IPS-NIHi11 (cell line): ENCODE measurements at regions not wholly inside any gene's neighbourhood (a gene's known extent, or its start where the extent isn't known, plus 50 kb on each side); places are given as distances from the start of the nearest gene placed in this dataset.
A peak's percentile ranks its signal among the peaks of the same experiment; 100 is the strongest.

ENCODE experiments used
- DNase-seq: peaks from one replicate; pipeline ENCODE4 v3.0.0; 2012; ENCODE audit warnings: mixed read lengths, low spot score

DNA sequence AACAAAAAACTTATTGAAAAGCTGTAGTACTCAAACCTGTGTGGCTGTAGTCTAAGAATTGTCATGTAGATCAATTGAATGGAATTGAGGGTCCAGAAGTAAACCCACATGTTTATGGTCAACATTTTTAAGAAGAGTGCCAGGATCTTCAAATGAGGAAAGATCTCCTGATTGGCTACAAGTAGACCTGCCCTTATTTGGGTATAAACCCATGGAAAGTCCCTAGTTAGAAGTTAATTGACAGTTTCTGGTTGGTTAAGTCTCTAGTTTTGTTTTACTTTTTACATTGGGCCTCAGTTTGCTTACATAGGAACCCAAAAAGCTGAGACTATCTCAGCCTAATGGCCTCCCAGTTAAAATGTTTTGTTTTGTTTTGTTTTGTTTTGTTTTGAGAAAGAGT is 91.9 kb upstream of the RESF1 start:
- DNase-seq = no peak

DNA sequence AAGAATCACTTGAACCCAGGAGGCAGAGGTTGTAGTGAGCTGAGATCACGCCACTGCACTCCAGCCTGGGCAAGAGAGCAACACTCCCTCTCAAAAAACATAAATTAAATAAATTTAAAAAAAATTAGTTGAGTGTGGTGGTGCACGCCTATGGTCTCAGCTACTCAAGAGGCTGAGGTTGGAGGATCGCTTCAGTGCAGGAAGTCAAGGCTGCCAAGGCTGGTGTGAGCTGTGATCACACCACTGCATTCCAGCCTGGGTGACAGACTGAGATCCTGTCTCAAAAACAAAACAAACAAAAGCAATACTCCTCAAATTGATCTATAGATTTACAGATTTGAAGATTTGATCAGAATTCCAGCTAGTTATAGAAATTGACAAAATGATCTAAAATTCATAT is 92.7 kb upstream of the RESF1 start:
- no peak for DNase-seq

DNA sequence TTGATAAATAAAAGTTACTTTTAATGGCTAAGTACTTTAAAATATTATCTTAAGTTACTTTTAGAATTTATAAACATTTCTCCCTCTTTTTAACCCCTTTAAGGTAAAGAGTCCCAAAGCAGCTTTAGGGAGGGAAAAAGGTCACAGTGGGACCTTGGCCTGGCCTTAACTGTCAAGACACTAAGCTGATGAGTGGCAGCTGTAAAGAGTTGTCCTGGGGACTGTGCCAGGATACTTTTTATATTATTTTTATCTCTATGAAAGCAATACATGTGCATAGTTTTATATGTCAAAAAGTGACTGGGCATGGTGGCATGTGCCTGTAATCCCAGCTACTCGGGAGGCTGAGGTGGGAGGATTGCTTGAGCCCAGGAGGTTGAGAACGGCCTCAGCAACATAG is 94.2 kb upstream of the RESF1 start:
- no peak for DNase-seq

DNA sequence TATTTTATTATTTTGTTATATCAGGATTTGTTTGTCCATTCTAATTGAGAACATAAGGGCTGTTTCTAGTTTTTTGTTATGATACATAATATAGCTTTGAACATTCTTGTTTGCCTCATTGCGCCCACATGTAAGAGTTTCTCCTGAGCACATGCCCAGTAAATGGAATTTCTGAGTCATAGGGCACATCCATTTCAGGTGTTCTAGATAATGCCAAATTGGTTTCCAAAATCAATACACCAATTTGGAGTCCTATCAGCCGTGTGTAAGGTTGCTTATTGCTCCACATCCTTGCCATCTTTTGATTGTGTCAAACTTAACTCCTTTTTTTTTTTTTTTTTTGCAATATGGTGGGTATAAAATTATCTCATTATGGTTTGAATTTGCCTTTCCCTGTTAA is 97.9 kb upstream of the RESF1 start:
- no peak for DNase-seq

DNA sequence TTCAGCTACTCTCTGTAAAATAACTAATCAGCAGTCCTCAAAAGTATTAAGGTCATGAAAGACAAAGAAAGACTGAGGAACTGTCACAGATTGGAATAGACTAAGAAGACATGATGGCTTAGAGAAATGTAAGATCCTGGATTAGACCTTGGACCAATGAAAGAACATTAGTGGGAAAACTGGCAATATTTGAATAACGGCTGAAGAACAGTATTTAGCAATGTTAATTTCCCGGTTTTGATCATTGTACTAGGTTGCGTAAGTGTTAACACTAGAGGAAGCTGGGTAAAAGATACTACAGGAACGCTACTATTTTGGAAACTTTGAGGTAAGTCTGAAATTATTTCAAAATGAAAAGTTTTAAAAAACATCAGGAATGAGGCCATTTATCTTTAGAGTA is 98.8 kb upstream of the RESF1 start:
- DNase-seq = no peak

DNA sequence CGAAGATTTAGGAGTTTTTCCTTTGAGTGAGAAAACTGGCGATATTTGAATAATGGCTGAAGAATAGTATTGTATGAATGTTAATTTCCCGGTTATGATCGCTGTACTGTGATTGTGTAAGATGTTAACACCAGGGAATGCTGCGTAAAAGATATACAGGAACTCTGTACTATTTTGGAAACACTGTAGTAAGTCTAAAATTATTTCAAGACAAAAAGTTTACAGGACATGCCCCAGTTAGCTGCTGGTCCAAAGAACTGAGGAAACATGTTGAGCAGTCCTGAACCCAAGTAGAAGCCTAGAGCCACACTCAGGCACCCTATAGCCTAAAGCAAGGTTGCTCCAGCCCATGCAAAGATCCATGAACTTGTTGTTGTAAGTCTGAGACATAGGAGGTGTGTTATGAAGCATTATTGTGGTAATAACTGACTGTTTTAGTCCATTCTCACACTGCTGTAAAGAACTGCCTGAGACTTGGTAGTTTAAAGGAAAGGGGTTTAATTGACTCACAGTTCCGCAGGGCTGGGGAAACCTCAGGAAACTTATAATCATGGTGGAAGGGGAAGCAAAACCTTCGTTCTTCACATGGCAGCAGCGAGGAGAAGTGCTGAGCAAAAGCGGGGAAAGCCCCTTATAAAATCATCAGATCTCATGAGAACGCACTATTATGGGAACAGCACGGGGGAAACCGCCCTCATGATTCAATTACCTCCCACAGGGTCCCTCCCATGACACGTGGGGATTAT is 99.8 kb upstream of the RESF1 start:
- no peak for DNase-seq

DNA sequence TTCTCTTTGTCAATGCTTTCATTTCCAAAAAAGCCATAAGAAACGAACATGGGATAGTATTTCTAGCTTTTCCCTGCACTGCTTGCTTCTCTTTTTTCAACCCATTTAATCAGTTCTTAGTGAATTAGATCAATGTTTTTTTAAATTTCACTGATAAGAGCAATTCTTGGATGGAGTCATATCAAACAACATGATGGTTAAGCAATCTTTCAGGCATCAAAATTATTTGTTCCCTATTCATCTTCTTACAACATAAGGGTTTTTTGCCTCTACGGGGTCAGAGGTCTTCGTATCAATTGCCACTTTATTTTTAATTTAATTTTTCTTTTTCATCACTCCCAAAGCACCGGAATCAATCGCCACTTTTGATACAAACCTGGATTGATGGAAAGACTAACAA is 103.8 kb upstream of the RESF1 start:
- DNase-seq = no peak

DNA sequence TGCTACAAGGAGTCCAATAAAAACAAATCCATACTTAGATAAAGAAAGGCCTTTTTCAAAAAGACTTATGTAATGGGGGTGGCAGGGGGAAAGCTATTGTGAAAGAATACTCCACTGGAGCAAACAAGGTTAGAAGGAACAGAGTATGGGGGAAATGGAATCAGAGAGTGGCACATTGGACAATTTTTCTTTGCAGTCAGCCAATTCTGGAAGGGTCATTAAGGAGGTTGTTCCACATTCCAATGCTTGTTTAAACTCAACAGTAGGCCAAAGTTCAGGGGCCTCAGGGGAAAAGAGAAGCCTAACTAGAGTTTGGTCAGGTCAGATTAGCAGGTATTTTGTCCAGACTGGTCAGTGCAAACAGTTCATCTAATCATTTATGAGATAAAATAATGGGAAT is 105.2 kb upstream of the RESF1 start:
- no peak for DNase-seq

DNA sequence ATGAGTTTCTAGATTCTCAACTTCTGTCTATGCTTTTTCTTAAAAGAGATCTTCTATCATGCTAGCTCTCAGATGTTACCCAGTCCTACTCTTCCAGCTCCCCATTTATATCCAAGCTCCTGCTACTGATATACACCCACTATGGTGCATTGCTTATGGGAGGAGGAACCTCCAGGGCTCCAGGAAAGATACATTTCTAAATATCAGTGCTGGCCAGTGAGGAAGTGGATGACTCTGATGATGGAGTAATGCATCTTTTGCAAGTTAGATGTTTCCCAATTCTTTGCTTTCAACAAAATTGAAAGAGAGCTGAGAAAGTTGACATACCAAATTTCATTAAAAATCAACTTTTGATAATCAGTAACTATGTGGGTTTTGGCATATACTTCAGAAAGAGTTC is 105.7 kb upstream of the RESF1 start:
- DNase-seq = no peak

DNA sequence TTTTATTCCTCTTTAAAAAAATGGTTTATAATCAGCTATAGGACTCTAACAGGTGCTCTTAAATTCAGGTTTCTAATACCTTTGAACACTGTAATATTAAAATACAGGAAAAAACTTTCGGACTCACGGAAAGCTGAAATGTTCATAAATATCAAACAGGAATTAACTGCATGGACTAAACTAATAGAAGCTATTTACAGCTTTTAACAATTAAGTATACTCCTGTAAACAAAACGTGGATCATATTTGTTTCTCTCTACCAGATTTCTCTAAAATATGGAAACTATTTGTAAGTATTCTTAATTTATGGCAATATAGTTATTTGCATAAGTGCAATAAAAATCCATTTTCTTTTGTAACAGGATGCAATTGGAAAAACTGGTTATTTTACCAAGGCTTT is 108.9 kb upstream of the RESF1 start:
- DNase-seq = no peak

DNA sequence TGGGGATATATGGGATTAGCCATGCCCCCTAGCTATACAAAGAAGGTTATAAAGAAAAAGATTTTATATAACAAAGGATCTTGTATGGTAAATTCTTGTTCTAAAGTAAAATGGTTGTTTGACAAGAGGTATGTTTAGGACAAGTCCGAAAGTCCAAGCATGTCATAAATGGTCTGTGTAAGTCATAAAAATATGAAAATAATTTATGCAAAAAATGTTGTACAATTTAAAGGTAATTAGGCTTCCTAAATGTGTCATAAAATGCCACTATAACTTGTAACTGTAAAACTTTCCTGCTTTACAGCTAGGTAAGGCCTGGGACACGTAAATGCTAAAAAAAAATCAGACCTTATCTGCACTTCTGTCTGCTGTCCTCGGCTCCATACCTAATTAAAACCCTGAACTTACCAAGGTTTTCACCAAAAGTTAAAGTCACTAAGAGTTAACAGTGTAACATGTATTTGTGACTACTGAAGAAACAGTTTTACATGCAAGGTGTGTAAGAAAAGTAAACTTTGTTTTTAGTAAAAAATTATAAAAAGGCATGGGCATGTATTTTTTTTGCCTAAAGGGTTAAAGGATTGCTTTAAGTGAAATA is 110.0 kb upstream of the RESF1 start:
- DNase-seq = no peak

DNA sequence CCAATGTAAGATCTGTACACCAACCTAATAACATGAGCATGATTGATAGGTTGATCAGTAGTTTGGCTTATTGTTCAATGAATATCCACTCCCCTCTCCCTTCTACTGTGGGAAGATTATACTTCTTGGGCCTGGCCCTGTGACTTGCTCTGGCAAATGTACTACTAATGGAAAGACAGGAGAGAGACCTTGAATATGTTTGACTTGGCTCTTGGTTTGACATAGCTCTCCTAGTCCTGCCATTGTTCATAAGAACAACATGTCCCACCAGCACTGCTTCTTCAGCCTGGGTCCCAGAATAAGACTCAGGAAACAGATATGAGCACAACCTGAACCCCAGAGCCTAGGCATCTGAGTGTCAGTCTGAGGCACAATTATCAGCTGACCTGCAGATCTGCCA is 112.8 kb upstream of the RESF1 start:
- DNase-seq = no peak

DNA sequence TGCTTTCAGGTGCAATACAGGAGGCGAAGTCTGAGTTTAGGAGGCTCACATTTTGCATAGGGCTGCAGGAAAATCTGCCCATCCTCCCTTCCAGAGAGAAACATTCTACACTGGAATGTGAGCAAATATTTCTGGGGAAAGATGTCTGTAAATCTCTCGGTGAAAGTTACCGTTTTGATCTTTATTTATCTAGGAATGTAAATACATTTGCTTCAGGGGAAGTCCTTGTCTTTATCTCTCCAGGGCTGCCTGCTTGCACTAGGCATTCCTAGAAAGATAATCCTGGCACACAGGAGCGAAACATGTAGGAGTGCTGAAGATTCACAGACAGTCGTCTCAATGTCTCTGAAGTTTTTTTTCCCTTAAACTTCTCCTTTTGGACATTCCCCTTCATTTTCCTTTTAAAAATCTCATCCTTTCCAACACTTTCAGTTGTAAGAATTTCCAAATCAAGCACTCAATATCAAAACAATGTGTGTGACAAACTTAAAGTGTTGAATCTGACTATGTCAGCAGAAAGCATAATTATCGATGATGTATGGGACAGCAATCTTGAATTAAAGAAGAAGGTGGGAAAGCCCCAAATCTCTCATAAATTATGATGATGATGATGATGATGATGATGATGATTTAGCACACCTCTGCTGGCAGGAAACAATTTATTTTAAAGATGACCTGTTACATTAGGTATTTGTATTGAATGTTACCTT is 113.4 kb upstream of the RESF1 start:
- DNase-seq = no peak

DNA sequence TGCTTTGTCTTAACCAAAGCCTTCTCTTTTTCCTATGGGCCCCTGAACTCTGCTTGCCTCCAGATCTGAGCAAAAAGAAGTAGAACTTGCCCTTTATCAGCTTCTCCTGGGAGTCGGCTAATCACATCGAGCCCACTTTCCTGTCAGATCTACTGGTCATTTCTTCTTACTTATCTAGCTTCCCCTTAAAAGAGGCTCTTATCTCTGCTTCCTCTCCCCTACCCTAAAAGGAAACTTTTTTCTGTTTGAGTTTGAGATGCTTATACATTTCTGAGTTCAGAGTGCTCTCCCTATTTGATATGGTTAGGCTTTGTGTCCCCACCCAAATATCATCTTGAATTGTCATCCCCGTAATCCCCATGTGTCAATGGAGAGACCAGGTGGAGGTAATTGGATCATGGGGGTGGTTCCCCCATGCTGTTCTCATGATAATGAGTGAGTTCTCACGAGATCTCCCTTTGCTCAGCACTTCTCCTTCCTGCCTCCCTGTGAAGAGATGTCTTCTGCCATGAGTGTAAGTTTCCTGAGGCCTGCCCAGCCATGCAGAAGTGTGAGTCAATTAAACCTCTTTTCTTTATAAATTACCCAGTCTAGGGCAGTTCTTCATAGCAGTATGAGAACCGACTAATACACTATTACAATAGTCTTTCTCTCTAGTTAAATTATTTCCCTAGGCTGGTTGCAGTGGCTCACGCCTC is 114.7 kb upstream of the AMN1 start:
- no peak for DNase-seq

DNA sequence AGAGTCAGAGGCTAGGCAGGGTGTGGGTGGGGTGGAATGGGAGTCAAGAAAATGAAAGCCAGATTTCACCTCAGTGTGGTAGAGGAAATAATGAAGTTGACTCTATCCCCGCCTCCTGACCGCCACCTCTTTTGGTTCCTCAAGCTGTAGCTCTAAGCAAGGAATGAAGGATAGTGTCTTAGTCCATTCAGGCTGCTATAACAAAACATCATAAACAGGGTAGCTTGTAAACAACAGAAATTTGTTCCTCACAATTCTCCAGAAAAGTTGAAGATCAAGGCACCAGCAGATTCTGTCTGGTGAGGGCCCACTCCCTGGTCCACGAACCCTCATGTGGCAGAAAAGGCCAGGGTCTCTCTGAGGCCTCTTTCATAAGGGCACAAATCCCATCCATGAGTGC is 109.1 kb upstream of the AMN1 start:
- DNase-seq = no peak

DNA sequence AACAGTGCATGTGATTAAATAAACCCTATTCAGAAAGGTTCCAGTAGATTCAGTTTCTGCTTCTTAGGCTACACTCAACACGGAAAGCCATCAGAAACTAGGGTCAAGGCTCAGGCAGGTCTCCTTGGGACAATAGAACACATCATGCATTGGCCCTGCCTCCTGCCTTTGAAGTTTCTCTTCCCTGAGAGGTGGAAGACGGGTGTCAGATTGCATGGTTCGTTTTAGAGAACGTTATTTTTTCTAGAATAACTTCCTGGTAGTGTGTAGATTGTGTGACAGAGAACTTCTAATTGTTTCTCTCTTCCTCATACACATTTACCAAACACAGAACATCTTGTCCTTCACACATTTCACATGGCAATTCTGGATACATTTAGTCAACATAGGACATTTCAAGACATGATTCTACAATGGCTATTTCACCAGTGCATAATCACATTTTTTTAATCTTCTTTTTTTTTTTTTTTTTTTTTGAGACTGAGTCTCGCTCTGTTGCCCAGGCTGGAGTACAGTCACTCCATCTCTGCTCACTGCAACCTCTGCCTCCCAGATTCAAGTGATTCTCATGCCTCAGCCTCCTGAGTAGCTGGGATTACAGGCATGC is 106.6 kb upstream of the AMN1 start:
- peak; percentile 17 for DNase-seq

DNA sequence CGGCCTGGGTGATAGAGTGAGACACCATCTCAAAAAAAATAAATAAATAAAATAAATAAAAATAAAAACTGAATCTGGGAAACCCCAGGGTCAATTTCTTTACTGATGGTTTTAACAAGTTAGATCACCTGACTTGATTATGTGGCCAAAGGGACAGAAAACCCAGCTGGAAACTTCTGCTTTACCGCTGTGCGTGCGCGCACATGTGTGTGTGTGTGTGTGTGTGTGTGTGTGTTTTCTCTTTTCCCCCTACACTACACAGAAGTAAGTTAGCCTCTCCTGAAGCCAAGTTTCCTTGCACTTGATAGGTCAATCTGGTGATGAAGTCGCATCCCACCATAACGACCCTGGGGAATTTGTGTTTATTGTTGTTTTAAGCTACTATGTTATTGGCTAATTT is 105.3 kb upstream of the AMN1 start:
- no peak for DNase-seq

DNA sequence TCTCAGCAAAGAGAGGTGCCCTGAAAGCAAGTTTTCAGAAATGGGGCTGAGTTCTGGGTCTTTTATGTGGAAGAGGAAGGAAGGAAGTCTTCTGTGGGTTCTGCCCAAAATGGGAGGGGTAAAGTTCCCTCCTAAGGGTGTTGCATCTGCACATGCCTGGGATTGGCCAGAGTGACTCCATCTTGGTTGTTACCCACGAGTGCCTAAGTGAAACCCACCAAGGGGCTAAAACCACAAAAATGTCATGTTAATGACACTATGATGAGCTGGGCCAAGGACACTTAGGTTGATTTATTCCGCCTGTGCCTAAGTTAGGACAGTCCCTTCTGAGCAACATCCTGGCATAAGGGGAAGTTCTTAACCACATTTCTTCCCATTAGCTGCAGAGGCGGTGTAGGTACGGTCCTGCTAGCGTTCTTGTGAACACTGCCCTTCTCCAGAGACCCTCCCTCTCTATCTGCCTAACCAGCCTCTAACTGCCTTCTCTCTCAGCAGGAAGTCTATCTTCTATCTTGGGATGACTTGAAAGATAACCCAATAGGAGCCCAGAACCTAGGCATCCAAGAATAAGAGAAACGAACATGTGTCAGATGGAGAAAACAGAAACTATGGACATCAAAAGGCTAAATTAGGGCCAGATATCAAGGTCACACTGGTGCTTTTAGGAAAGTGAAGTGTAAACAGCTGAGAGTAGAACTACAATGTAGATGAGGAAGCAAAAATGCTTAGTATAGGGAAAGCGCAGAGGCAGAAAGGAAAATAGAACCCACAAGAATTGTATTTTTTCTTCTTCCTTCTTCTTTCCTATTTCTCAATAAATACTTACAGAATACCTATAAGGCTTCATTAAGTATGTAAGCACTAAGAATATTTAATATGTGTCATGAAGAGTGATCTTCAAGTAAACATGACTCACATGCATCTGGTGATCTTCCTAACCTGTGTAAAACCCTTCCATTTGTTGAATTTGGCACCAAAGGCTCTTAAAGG is 104.2 kb upstream of the AMN1 start:
- no peak for DNase-seq

DNA sequence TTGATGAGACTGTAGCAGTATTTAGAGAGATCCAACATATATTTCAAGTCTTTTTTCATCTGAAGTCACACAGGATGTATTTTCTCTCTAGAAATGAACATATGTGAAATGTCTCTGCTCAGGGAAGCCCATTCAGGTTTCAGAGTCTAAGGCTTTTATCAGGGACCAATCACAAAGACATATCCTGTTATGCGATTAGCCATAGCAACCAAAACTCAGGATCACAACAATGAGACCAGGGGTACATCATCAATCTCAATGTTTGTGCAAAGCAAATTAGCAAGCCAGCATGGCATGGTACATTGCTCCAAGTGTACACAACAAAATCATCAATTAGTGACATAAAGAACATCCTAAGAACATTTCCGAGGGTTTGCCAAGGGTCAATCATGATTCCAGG is 99.2 kb upstream of the AMN1 start:
- no peak for DNase-seq

DNA sequence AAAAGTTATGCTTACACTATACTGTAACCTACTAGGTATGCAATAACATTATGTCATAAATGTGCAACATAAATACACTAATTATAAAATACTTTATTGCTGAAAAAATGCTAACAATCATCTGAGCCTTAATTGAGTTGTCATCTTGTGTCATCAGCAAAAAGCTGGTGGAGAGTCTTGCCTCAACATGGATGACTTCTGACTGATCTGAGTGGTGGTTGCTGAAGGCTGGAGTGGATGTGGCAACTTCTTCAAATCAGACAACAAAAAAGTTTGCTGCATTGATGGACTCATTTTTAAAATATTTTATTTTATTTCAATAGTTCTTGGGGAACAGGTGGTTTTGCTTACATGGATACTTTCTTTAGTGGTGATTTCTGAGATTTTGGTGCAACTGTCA is 93.9 kb upstream of the AMN1 start:
- no peak for DNase-seq

DNA sequence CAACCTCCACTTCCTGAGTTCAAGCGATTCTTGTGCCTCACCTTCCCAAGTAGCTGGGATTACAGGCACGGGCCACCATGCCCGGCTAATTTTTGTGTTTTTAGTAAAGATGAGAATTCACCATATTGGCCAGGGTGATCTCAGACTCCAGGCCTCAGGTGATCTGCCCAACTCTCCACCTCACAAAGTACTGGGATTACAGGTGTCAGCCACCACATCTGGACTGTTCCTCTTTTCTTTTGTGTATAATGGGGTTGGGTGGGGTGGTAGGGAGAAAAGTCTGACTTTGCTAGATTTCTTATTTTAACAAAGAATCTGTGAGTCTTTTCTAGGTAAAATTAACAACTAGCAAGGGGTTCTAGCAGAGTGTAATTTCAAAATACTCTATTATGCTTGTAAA is 92.7 kb upstream of the AMN1 start:
- DNase-seq = no peak
